Stimulated activated CD8-positive, alpha-beta memory T cell treated with anti-CD3 and anti-CD28 coated beads, Interleukin-15, amount 100 ng/mL, for 1 hour (primary cell): ENCODE measurements at regions not wholly inside any gene's neighbourhood (a gene's known extent, or its start where the extent isn't known, plus 50 kb on each side); places are given as distances from the start of the nearest gene placed in this dataset.

ENCODE experiments used
- DNase-seq: peaks from one replicate; pipeline ENCODE4 v3.0.0-alpha.2; 2020; ENCODE audit warnings: low read depth

DNA sequence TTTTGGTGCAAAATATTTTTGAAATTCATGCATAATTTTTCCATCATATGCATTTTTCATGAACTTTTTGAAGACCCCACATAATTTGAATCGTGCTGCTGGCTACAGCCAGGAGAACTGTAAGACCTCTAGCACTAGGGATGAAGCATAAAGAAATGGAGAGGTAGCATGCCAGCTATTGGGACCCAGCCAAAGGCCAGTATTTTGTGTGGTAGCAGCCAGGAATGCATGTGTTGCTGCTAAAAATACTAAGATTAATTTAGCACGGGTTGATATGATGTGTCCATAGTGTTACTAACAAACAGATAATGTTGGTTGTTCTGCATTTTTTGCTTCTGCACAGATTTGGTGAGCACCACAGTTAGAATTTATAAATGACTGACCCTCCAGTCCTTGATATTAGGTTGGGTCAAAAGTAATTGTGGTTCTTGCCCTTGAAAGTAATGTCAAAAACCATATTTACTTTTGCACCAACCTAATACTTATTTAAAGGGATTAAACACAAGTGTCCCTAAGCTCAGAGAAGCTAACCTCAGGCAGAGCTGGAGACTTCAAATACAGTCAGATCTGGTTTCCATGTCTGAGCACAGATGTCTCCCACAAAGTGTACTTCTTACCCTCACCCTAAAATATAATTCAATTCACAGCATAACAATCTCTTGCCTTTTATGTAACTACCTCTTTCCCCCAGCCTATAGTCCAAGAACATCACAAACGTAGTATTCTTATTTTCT is 54.1 kb upstream of the NPSR1 start:
- no peak for DNase-seq
